ENCODE measurements at regions not wholly inside any gene's neighbourhood (a gene's known extent, or its start where the extent isn't known, plus 50 kb on each side); places are given as distances from the start of the nearest gene placed in this dataset.

DNA sequence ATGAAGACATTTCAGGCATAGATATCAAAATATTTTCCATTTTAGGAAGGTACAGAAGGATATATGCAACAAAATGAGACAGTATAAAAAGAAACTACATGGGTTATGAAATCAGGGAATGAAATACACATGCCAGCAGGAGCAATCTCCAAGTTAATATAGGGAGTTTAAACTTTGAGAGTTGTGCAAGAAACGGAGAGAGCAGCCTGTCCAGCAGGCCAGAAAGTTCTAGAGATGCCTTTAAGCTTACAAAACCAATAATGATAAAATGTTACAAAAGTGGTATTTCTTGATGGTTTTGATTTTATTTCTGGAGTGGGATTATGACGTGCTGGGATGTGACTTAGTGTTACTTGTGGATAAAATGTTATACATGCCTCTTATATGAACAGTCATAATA is 2047.9 kb downstream of the ARAP2 start:
- DNase-seq, result no peak

- DNase-seq, result no peak
Observed at GRCh38 chr4:34198966-34199365, 2045.3 kb downstream of the ARAP2 start.

DNA sequence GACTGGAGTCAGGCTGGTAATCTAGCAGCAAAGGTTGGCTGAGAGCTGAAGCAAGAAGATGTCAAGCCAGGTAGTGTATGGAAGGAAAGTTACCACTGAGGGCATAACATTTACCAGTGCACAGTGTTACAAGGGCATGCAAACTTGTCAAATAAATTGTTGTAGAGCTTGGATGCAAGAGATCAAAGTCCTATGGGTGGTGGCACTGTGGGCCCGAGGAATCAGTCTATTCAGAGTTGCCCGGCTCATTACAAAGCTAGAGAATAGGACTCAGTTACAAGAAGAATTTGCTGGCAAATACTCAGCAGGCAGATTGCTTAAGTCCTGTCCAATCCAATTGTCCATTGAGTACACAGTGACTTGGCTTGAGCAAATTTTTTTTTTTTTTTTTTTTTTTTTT is 2043.8 kb downstream of the ARAP2 start:
- DNase-seq, result no peak

DNA sequence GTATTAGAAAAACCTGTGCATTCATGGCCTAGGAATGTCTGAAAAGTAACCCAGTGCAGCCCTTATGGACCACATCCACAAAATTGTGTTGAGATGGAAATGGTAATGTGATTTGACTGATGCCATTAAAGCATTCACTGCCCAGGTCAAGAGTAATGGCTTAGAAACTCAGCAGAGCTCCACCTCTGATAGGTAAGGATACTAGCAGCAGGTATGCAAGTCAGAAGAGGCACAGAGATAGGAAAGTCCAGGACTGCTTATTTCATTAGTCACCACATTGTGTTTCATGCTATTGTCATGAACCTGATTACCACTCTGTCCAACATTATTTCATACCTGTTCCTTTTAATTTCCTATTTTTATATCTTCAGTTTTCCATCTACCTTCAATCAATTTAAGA is 2042.2 kb downstream of the ARAP2 start:
- no peak for DNase-seq

DNA sequence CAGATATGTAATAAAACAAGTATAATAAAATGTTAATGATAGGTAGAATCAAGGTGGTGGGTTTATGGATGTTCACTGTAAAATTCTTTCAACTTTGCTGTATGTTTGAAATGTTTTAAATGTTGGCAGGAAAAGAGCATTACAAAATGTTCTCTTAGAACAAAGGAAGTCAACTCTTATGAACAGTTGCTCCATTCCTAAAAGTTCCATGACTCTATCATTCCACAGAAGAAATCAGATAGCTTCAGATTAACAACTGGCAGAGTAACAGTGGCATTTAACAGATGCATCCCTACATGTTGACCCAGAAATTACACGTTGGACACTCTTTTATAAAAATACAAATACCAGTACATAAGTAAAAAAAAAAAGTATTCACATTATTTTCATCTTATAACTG is 2023.7 kb downstream of the ARAP2 start:
- no peak for DNase-seq

DNA sequence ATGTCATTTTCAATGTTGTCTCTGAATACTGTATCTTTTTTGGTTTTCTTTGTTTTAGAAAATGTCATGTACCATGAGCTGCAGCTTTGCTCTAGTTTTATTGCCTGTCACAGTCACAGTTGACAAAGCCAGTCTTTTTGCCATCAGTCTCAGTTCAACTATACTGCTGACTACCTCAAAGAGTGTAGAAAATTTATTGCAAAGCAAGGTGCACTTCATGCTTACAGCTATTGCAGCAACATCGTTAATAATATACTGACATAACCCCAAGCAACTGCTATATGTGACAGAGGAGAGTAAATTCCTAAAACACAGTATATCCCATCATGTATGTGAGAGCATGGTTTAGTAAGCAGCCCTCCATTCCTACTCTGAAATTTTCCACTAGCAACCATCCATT is 2022.3 kb downstream of the ARAP2 start:
- no peak for DNase-seq

DNA sequence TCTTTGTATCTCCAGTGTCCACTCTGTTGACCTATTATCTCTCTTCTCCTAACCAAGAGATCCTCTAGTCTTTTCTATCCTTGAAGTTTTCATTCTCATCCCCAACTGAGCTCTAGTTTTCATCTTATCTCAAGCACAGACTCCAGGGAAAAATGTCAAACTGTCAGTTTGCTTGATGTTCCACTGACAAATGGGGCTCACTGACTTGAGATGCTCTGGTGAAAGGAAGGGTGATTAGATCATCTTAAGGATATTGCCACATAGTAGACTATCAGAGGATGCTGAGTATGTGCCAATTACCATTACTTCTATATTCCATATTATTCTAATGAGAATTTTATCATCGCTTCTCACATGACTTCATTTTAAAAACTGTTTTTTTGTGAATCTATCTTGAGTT is 2008.2 kb downstream of the ARAP2 start:
- no peak for DNase-seq

- DNase-seq, result no peak
Observed at GRCh38 chr4:34245276-34245675, 1999.0 kb downstream of the ARAP2 start.

- DNase-seq, result no peak
Observed at GRCh38 chr4:34250562-34250961, 1993.8 kb downstream of the ARAP2 start.

- no peak for DNase-seq
Observed at GRCh38 chr4:34253239-34253638, 1991.1 kb downstream of the ARAP2 start.

DNA sequence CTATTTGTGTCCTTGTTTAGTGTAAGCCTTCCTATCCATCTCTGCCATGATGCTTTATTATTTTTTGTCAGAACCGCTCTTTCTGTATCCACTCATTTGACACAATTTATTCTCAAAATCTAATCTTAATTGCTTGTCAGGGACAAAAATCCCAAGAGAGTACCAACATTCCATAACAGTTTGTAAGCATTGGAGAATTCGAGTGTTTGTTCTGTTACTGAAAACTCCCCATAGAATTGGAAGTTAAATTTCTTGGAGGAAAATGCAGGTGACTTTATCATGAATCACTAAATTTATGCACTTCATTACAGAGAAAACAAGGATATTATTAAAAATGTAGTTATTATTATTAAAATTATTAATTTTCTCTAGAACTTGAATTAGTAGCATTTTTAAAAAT is 1986.1 kb downstream of the ARAP2 start:
- no peak for DNase-seq

DNA sequence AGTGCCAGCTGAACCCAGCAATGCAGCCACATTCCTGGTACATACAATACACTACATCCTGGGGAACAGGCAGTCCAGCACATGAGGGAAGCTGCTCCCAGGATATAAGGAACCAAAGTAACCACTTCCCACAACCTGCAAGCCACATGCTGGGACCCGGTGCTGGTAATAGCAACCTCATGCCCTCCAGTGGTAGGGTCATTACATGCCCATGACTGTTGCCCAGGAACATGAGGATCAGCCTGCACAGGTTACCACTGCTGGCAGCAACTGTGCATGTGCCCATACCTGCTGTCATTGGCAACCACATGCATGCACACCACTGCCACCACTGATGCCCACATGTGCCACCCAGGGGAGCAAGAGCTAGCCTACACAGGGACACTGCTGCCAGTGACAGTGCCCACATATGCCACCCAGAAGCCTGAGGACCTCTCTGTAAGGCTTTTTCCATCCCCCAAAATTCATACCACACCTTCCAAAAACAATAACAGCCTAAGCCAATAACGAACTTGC is 1982.5 kb downstream of the ARAP2 start:
- DNase-seq, result no peak

DNA sequence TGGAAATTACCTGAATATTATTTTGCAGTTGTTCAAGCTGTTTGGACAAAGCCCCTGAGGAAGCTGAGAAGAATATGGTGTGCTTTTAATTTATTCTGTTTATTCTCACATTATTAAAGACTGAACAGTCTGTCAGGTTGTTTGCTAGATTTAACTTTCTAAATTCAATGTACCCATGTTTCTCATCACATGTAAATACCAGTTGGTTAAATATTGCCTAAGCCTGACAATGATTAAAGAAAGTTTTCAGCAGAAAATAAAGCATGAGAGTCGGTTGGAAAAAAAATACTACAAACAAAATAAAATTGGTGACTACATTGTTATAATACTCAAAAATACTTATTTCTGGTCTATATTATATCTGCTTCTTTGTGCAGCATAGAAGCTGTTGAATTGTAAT is 1974.7 kb downstream of the ARAP2 start:
- no peak for DNase-seq

DNA sequence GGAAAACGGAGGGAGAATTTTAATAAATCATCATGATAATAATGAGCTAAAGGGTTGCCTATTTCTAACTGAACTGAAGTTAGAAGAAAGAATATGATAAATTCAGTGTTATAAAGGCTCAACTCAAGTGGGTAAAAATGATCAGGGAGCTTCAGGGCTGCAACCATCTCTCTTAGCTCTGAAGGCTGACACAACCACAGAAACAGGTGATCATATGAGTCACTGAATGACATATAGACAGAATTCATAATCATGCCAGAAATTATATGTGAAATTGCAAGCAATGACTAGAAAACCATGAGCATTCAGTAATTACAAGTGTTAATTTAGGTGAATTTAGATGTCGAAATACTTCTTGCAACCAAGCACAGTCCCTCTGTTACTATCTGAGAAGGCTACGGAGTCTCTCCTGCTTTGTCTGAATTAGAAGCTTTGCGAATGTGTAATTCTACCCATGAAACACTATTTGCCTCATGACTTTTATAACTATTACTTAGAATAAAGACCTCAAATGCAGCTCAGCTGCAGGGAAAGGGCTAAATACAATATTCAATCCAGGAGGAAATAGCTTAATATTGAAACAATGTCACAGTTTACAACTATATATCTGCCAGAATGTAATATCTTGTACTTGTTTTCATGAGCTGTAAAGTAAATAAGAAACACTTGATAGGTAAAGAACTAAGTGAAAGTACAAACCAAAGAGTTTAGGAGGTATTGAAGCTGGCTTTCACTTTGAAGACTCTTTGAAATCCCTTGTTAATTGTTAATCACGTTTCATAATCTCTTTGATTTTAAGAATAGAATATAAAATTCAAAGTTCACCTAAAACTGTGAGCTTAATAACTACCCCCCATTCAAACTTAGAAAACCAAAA is 1972.6 kb downstream of the ARAP2 start:
- DNase-seq, result no peak

- DNase-seq, result no peak
Observed at GRCh38 chr4:34279011-34279410, 1965.3 kb downstream of the ARAP2 start.

DNA sequence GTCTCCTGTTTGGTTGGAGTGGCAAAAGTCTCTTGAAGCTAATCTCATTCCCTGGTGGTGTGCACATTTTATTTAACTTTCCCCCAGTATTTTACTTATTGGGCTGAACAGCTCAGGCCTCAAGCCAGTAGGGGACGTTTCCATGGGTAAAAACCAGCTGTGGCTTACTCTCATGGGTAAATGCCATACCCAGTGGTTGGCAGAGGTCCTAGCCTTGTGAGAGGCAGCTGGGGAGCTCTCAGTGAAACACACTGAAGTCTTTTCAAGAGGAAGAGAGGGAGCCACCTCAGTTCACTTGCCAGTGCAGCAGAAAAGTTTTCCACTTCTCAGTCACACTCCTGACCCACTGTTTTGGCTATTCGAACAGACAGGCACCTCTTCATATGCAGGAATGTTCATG is 1964.2 kb downstream of the ARAP2 start:
- DNase-seq, result no peak

- DNase-seq, result no peak
Observed at GRCh38 chr4:34281826-34282225, 1962.5 kb downstream of the ARAP2 start.

- no peak for DNase-seq
Observed at GRCh38 chr4:34289489-34289888, 1954.8 kb downstream of the ARAP2 start.

DNA sequence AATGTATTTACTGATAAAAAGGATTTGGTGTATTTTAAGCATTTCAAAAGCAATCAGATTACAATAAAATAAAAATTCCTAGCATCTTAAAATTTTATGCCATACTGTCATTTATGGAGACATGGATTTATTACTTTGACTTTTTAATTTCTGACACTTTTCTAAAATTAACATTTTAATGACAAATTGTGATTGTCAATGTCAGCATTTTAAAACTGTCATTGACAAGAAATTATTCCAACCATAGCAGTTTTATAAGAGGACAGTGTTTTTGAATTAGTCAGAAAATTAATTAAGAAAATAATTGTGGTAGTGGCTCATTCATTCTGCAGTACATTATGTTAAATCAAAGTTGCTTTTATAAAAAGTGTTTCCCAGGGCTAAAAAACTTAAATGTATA is 1954.4 kb downstream of the ARAP2 start:
- no peak for DNase-seq

DNA sequence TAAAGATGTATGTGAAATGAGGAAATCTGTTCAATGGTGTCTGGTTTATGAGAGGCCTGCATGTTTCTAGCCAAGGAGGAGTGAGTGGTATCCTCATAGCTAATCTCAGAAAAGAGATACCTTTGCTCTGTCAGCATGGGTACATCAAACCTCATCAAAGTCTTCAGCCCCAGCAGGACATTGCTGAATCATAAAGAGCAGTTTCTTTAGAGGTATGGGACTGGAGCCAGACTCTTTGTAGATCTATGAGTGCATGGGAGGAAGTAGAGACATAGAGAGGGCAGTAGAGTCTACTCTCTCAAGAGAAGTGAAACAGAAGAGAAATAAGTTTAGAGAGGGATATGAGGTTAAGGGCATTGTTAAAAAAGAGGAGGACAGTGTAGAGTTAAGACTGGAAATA is 1950.9 kb downstream of the ARAP2 start:
- DNase-seq, result no peak

DNA sequence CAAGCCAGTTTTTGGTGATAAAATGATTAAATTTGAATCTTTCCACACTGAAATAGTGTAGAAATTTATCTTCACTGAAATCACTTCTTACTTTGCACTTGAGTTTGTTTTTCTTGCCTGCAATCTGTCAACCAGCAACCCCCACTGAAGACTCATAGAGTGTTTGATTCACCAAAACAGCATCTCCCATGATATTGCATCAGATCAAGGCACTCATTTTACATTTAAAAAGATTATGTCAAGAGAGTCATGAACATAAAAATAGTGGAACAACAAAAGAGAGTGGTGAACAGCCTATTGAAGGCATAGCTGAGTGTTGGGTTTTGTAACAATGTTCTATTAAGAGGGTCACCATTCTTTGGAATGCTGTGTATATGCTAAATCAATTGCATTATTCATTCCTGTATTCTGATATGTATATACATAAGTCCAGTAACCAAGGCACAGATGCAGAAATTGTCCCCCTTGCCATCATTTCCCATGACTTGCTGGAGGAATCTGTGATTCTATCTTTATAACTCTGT is 1934.9 kb downstream of the ARAP2 start:
- no peak for DNase-seq

GRCh38 chr4:34318773-34319172 is 1925.5 kb downstream of the ARAP2 start:
- DNase-seq, result no peak

GRCh38 chr4:34323549-34324320 is 1920.6 kb downstream of the ARAP2 start:
- no peak for DNase-seq

DNA sequence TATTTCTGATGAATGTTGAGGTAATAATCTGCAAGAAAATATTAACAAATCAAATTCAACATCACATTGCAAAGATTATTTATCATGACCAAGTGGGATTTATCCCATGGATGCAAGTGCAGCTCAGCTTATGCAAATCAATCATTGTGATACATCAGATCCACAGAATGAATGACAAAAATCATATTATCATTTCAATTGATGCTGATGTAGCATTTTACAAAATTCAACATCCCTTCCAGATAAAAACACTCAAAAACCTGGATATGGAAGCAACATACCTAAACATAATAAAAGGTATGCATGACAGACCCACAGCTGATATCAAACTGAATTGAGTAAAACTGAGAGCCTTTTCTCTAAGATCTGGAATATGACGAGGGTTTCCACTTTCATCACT is 1915.4 kb downstream of the ARAP2 start:
- no peak for DNase-seq

Measured in activated CD4-positive, alpha-beta T cell treated with anti-CD3 and anti-CD28 coated beads, Interleukin-2, Interleukin-6, amounts not matched to agents 100 ng/mL and 50 ng/mL, durations not matched to agents 16 hours and 8 hours (primary cell).